SH-SY5Y (cell line): ENCODE measurements at regions not wholly inside any gene's neighbourhood (a gene's known extent, or its start where the extent isn't known, plus 50 kb on each side); places are given as distances from the start of the nearest gene placed in this dataset.

Source experiments
- GATA2 ChIP-seq: IDR thresholded peaks from 2 replicates; pipeline ENCODE4 v1.6.1; 2011; ENCODE audit warnings: mild to moderate bottlenecking, low read depth, low read length
- GATA3 ChIP-seq: IDR thresholded peaks from 2 replicates; pipeline ENCODE4 v1.6.1; 2011; ENCODE audit warnings: low read depth, mild to moderate bottlenecking, low read length, moderate library complexity

GRCh38 chr18:41075212-41075611 lies 879.8 kb upstream of the PIK3C3 start:
- no peak for TF ChIP-seq GATA2
- TF ChIP-seq GATA3 = no peak

- TF ChIP-seq GATA3 (no peak), GATA2 (no peak)
Observed at GRCh38 chr18:41073372-41073954, 881.6 kb upstream of the PIK3C3 start.

- no peak for TF ChIP-seq GATA2
- no peak for TF ChIP-seq GATA3
Observed at GRCh38 chr18:41072946-41073345, 882.1 kb upstream of the PIK3C3 start.

GRCh38 chr18:41071826-41072225 lies 883.2 kb upstream of the PIK3C3 start:
- TF ChIP-seq GATA3 = no peak
- no peak for TF ChIP-seq GATA2

- TF ChIP-seq GATA2 (no peak), GATA3 (no peak)
Observed at GRCh38 chr18:41069167-41069566, 885.9 kb upstream of the PIK3C3 start.

GRCh38 chr18:41064916-41065315 lies 890.1 kb upstream of the PIK3C3 start:
- TF ChIP-seq GATA2 (no peak), GATA3 (no peak)

- TF ChIP-seq GATA3 (no peak), GATA2 (no peak)
Observed at GRCh38 chr18:41060967-41061366, 894.1 kb upstream of the PIK3C3 start.

- TF ChIP-seq GATA2 (no peak), GATA3 (no peak)
Observed at GRCh38 chr18:41059126-41059415, 896.0 kb upstream of the PIK3C3 start.

- TF ChIP-seq GATA3 (no peak), GATA2 (no peak)
Observed at GRCh38 chr18:41058351-41059125, 896.5 kb upstream of the PIK3C3 start.

GRCh38 chr18:41052625-41053024 lies 902.4 kb upstream of the PIK3C3 start:
- TF ChIP-seq GATA3 = no peak
- no peak for TF ChIP-seq GATA2

GRCh38 chr18:41043876-41044275 lies 911.2 kb upstream of the PIK3C3 start:
- no peak for TF ChIP-seq GATA3
- no peak for TF ChIP-seq GATA2

GRCh38 chr18:41042866-41043265 lies 912.2 kb upstream of the PIK3C3 start:
- no peak for TF ChIP-seq GATA3

GRCh38 chr18:41038071-41038470 lies 917.0 kb upstream of the PIK3C3 start:
- TF ChIP-seq GATA3 (no peak), GATA2 (no peak)

- TF ChIP-seq GATA3 (no peak), GATA2 (no peak)
Observed at GRCh38 chr18:41036346-41036745, 918.7 kb upstream of the PIK3C3 start.

GRCh38 chr18:41034413-41034812 lies 920.6 kb upstream of the PIK3C3 start:
- TF ChIP-seq GATA3 (no peak), GATA2 (no peak)
